A549 (cell line): ENCODE measurements at regions not wholly inside any gene's neighbourhood (a gene's known extent, or its start where the extent isn't known, plus 50 kb on each side); places are given as distances from the start of the nearest gene placed in this dataset.

Experiments used
- CHD4 ChIP-seq: fragments of 200-600 bp; sonication (generic); IDR thresholded peaks from 2 replicates; pipeline ENCODE4 v1.6.1; 2016; ENCODE audit warnings: antibody characterized with exemption, mild to moderate bottlenecking, borderline replicate concordance
- CTCF ChIP-seq: fragments of >200 bp; sonication (Bioruptor Twin); formaldehyde crosslinking; IDR thresholded peaks from 3 replicates; pipeline ENCODE4 v1.5.1; 2016
- JUN ChIP-seq, 2 experiments: fragments of >200 bp; sonication (Bioruptor Twin); formaldehyde crosslinking; IDR thresholded peaks; 2 replicates in 1 of 2; 3 replicates in 1 of 2; pipeline ENCODE4 v1.6.1; 2016 to 2017
- KDM1A ChIP-seq: fragments of 200-600 bp; sonication (generic); IDR thresholded peaks from 2 replicates; pipeline ENCODE4 v1.6.1; 2016; ENCODE audit warnings: low read depth, mild to moderate bottlenecking
- POLR2A ChIP-seq: IDR thresholded peaks from 2 replicates; pipeline ENCODE4 v1.6.1; 2012; ENCODE audit warnings: mild to moderate bottlenecking, low read length
- RARB ChIP-seq: fragments of 250-450 bp; sonication (Bioruptor Pico); IDR thresholded peaks from 2 replicates; pipeline ENCODE4 v1.8.0; 2021; ENCODE audit warnings: mild to moderate bottlenecking, moderate library complexity
- ZFP36 ChIP-seq: fragments of 450-650 bp; IDR thresholded peaks from 2 replicates; pipeline ENCODE4 v1.6.1; 2014; ENCODE audit warnings: borderline replicate concordance; ENCODE audit not compliant: partially characterized antibody

GRCh38 chr3:124491098-124491497, 239.2 kb upstream of the UMPS start:
- TF ChIP-seq KDM1A = no peak
- TF ChIP-seq POLR2A = no peak
- no peak for TF ChIP-seq CTCF
- no peak for TF ChIP-seq CHD4
- no peak for TF ChIP-seq JUN (IDR thresholded peaks at IDR 0.05)
- TF ChIP-seq ZFP36 = no peak
- no peak for TF ChIP-seq RARB
